ENCODE measurements at regions not wholly inside any gene's neighbourhood (a gene's known extent, or its start where the extent isn't known, plus 50 kb on each side); places are given as distances from the start of the nearest gene placed in this dataset.

GRCh38 chr17:77386502-77387192 lies 245.9 kb downstream of the SEC14L1 start:
- H3K27ac ChIP-seq (ENCODE audit: low read depth, low read length) = peak overlapping the region; percentile 26
- H3K27me3 Mint-ChIP-seq = no peaks in the 10 kb centered on the region
- H3K4me1 ChIP-seq (ENCODE audit: control insufficient read depth in 2 of 2, insufficient read depth in 2 of 2, low read length in 2 of 2) = peaks cover 75 to 84% of the 10 kb centered on the region in 2 donors
- DNase-seq = no peak
- H3K4me3 Mint-ChIP-seq = peak overlapping the region in 7 of 10 donors; percentile 10 to 85 (median 50)
- H3K4me1 Mint-ChIP-seq = peaks cover 66 to 92% (median 85%) of the 10 kb centered on the region in 7 donors
- peaks cover 0 to 2% (median 0%) of the 10 kb centered on the region in 11 donors for H3K9me3 Mint-ChIP-seq
- POLR2A ChIA-PET = interaction anchor here (0.6 to 66.9 kb wide), 5 partner anchors 8 to 55 kb away, joined by 3 to 3353 read pairs (median 9); no protein-coding TSS in a partner anchor
- no peaks in the 10 kb centered on the region for H3K36me3 ChIP-seq (ENCODE audit: control insufficient read depth in 2 of 3, insufficient read depth in 3 of 3, low read length in 3 of 3)
- intact Hi-C loops (cut with micrococcal nuclease) = no loop called here
- no peak overlapping the region for H3K4me3 ChIP-seq (ENCODE audit: low read length)
- H3K27me3 ChIP-seq (ENCODE audit: control insufficient read depth in 2 of 2, insufficient read depth in 2 of 2, low read length in 2 of 2) = no peaks in the 10 kb centered on the region
- no peak for ATAC-seq
- no peaks in the 10 kb centered on the region for H3K9me3 ChIP-seq (ENCODE audit: control insufficient read depth in 2 of 3, low read length in 3 of 3)
- peak overlapping the region; percentile 28 to 93 (median 71) for H3K27ac Mint-ChIP-seq
- peaks cover 0 to 22% (median 0%) of the 10 kb centered on the region in 5 donors for H3K36me3 Mint-ChIP-seq
- CTCF ChIA-PET = interaction anchor here (1.0 kb wide), 1 partner anchor 43 kb away, joined by 3 read pairs; no protein-coding TSS in a partner anchor

- H3K4me3 ChIP-seq (ENCODE audit: low read length) = no peak overlapping the region
- H3K9me3 Mint-ChIP-seq = peaks cover 0 to 2% (median 0%) of the 10 kb centered on the region in 11 donors
- peak overlapping the region in 8 of 10 donors; percentile 23 to 87 (median 77) for H3K4me3 Mint-ChIP-seq
- no peaks in the 10 kb centered on the region for H3K9me3 ChIP-seq (ENCODE audit: control insufficient read depth in 2 of 3, low read length in 3 of 3)
- peaks cover 81 to 85% of the 10 kb centered on the region in 2 donors for H3K4me1 ChIP-seq (ENCODE audit: control insufficient read depth in 2 of 2, insufficient read depth in 2 of 2, low read length in 2 of 2)
- DNase-seq (no peak), ATAC-seq (no peak)
- peak overlapping the region in 8 of 9 donors; percentile 52 to 92 (median 88) for H3K27ac Mint-ChIP-seq
- ChIA-PET CTCF (interaction anchor here (0.8 to 3.1 kb wide), 5 partner anchors 12 to 57 kb away, joined by 3 to 23 read pairs (median 6); no protein-coding TSS in a partner anchor), POLR2A (interaction anchor here (1.2 to 66.9 kb wide), 5 partner anchors 11 to 56 kb away, joined by 9 to 3353 read pairs (median 33); no protein-coding TSS in a partner anchor)
- no peak overlapping the region for H3K27ac ChIP-seq (ENCODE audit: low read depth, low read length)
- H3K27me3 Mint-ChIP-seq = no peaks in the 10 kb centered on the region
- no peaks in the 10 kb centered on the region for H3K36me3 ChIP-seq (ENCODE audit: control insufficient read depth in 2 of 3, insufficient read depth in 3 of 3, low read length in 3 of 3)
- intact Hi-C loops (cut with micrococcal nuclease) = no loop called here
- H3K36me3 Mint-ChIP-seq = peaks cover 0 to 29% (median 0%) of the 10 kb centered on the region in 5 donors
- H3K27me3 ChIP-seq (ENCODE audit: control insufficient read depth in 2 of 2, insufficient read depth in 2 of 2, low read length in 2 of 2) = no peaks in the 10 kb centered on the region
- peaks cover 63 to 92% (median 85%) of the 10 kb centered on the region in 7 donors for H3K4me1 Mint-ChIP-seq
These were observed 247.1 kb downstream of the SEC14L1 start for GRCh38 chr17:77387891-77388290.

GRCh38 chr17:77388384-77389306 lies 247.9 kb downstream of the SEC14L1 start:
- Histone ChIP-seq H3K9me3 (ENCODE audit: control insufficient read depth in 2 of 3, low read length in 3 of 3) (no peaks in the 10 kb centered on the region), H3K27ac (ENCODE audit: low read depth, low read length) (peak overlapping the region; percentile 70), H3K36me3 (ENCODE audit: control insufficient read depth in 2 of 3, insufficient read depth in 3 of 3, low read length in 3 of 3) (no peaks in the 10 kb centered on the region), H3K27me3 (ENCODE audit: control insufficient read depth in 2 of 2, insufficient read depth in 2 of 2, low read length in 2 of 2) (no peaks in the 10 kb centered on the region), H3K4me1 (ENCODE audit: control insufficient read depth in 2 of 2, insufficient read depth in 2 of 2, low read length in 2 of 2) (peaks cover 77 to 84% of the 10 kb centered on the region in 2 donors), H3K4me3 (ENCODE audit: low read length) (peak overlapping the region; percentile 40)
- H3K27ac Mint-ChIP-seq = peak overlapping the region; percentile 81 to 95 (median 91)
- DNase-seq (no peak), ATAC-seq (no peak)
- peaks cover 0 to 31% (median 0%) of the 10 kb centered on the region in 5 donors for H3K36me3 Mint-ChIP-seq
- peaks cover 62 to 90% (median 82%) of the 10 kb centered on the region in 7 donors for H3K4me1 Mint-ChIP-seq
- H3K4me3 Mint-ChIP-seq = peak overlapping the region; percentile 83 to 90 (median 87)
- POLR2A ChIA-PET = interaction anchor here (5.5 to 66.9 kb wide), 3 partner anchors 13 to 57 kb away, joined by 33 to 3353 read pairs (median 112); no protein-coding TSS in a partner anchor
- intact Hi-C loops (cut with micrococcal nuclease) = no loop called here
- CTCF ChIA-PET = interaction anchor here (0.8 to 3.1 kb wide), 9 partner anchors 11 to 106 kb away, joined by 3 to 23 read pairs (median 4); no protein-coding TSS in a partner anchor
- H3K9me3 Mint-ChIP-seq = peaks cover 0 to 2% (median 0%) of the 10 kb centered on the region in 11 donors
- no peaks in the 10 kb centered on the region for H3K27me3 Mint-ChIP-seq

GRCh38 chr17:77390870-77391269 lies 250.1 kb downstream of the SEC14L1 start:
- Histone ChIP-seq H3K27ac (ENCODE audit: low read depth, low read length) (peak overlapping the region; percentile 50), H3K4me3 (ENCODE audit: low read length) (no peak overlapping the region), H3K36me3 (ENCODE audit: control insufficient read depth in 2 of 3, insufficient read depth in 3 of 3, low read length in 3 of 3) (no peaks in the 10 kb centered on the region), H3K27me3 (ENCODE audit: control insufficient read depth in 2 of 2, insufficient read depth in 2 of 2, low read length in 2 of 2) (no peaks in the 10 kb centered on the region), H3K4me1 (ENCODE audit: control insufficient read depth in 2 of 2, insufficient read depth in 2 of 2, low read length in 2 of 2) (peaks cover 70 to 83% of the 10 kb centered on the region in 2 donors), H3K9me3 (ENCODE audit: control insufficient read depth in 2 of 3, low read length in 3 of 3) (no peaks in the 10 kb centered on the region)
- ATAC-seq (no peak), DNase-seq (no peak)
- peaks cover 68 to 91% (median 83%) of the 10 kb centered on the region in 7 donors for H3K4me1 Mint-ChIP-seq
- ChIA-PET POLR2A (interaction anchor here (0.6 to 66.9 kb wide), 9 partner anchors 9 to 125 kb away, joined by 3 to 3353 read pairs (median 8); no protein-coding TSS in a partner anchor), CTCF (interaction anchor here (0.6 to 3.1 kb wide), 5 partner anchors 10 to 334 kb away, joined by 3 to 17 read pairs (median 5); no protein-coding TSS in a partner anchor)
- H3K27ac Mint-ChIP-seq = peak overlapping the region; percentile 65 to 95 (median 88)
- H3K36me3 Mint-ChIP-seq = peaks cover 0 to 26% (median 0%) of the 10 kb centered on the region in 5 donors
- H3K27me3 Mint-ChIP-seq = no peaks in the 10 kb centered on the region
- intact Hi-C loops (cut with micrococcal nuclease) = loop anchor here (1.0 to 5.0 kb wide), 3 partner anchors 9 to 59 kb away; no protein-coding TSS in a partner anchor
- H3K9me3 Mint-ChIP-seq = peaks cover 0 to 2% (median 0%) of the 10 kb centered on the region in 11 donors
- peak overlapping the region; percentile 55 to 87 (median 74) for H3K4me3 Mint-ChIP-seq

- Histone ChIP-seq H3K27me3 (ENCODE audit: control insufficient read depth in 2 of 2, insufficient read depth in 2 of 2, low read length in 2 of 2) (no peaks in the 10 kb centered on the region), H3K27ac (ENCODE audit: low read depth, low read length) (peak overlapping the region; percentile 50), H3K4me1 (ENCODE audit: control insufficient read depth in 2 of 2, insufficient read depth in 2 of 2, low read length in 2 of 2) (peaks cover 68 to 79% of the 10 kb centered on the region in 2 donors), H3K36me3 (ENCODE audit: control insufficient read depth in 2 of 3, insufficient read depth in 3 of 3, low read length in 3 of 3) (no peaks in the 10 kb centered on the region), H3K4me3 (ENCODE audit: low read length) (peak overlapping the region; percentile 14), H3K9me3 (ENCODE audit: control insufficient read depth in 2 of 3, low read length in 3 of 3) (no peaks in the 10 kb centered on the region)
- Mint-ChIP-seq H3K4me1 (peaks cover 64 to 91% (median 82%) of the 10 kb centered on the region in 7 donors), H3K27ac (peak overlapping the region; percentile 65 to 95 (median 89)), H3K4me3 (peak overlapping the region; percentile 61 to 87 (median 74)), H3K9me3 (peaks cover 0 to 2% (median 0%) of the 10 kb centered on the region in 11 donors), H3K36me3 (peaks cover 0 to 31% (median 0%) of the 10 kb centered on the region in 5 donors), H3K27me3 (no peaks in the 10 kb centered on the region)
- CTCF ChIA-PET = interaction anchor here (0.8 to 2.8 kb wide), 5 partner anchors 9 to 38 kb away, joined by 3 to 17 read pairs (median 9); no protein-coding TSS in a partner anchor
- POLR2A ChIA-PET = interaction anchor here (1.1 to 66.9 kb wide), 9 partner anchors 10 to 567 kb away, joined by 3 to 3353 read pairs (median 8); partner anchors contain the start of gene TNRC6C
- peak in 4 of 9 donors; percentile 42 to 59 (median 48) for DNase-seq
- intact Hi-C loops (cut with micrococcal nuclease) = loop anchor here (1.0 to 5.0 kb wide), 5 partner anchors 8 to 60 kb away; no protein-coding TSS in a partner anchor
- no peak for ATAC-seq
These were observed 251.1 kb downstream of the SEC14L1 start for GRCh38 chr17:77391668-77392375.
